ENCODE measurements at regions not wholly inside any gene's neighbourhood (a gene's known extent, or its start where the extent isn't known, plus 50 kb on each side); places are given as distances from the start of the nearest gene placed in this dataset.

- TF ChIP-seq CTCF (IDR thresholded peaks at IDR 0.05; ENCODE audit: insufficient read depth, low read depth, low read length) = no peak
- TF ChIP-seq EZH2 (IDR thresholded peaks at IDR 0.05; ENCODE audit: insufficient read depth, low read length) = no peak
Measured at GRCh38 chr17:37844977-37845293, 79.3 kb upstream of the TBC1D3K start.

Measured in astrocyte (in vitro differentiated cells and primary cell).